NCI-H146 (cell line): ENCODE measurements at regions not wholly inside any gene's neighbourhood (a gene's known extent, or its start where the extent isn't known, plus 50 kb on each side); places are given as distances from the start of the nearest gene placed in this dataset.

Source experiments
- DNase-seq: peaks from one replicate; lab custom pipeline; 2025; lab: John Stamatoyannopoulos, UW

- DNase-seq: no peak
These were observed 146.9 kb downstream of the TFEC start for GRCh38 chr7:115883629-115884028.

GRCh38 chr7:115881476-115881875 lies 149.1 kb downstream of the TFEC start:
- no peak for DNase-seq

- DNase-seq: no peak
These were observed 151.4 kb downstream of the TFEC start for GRCh38 chr7:115879171-115879570.

- no peak for DNase-seq
These were observed 160.8 kb downstream of the TFEC start for GRCh38 chr7:115869801-115870200.

- no peak for DNase-seq
These were observed 161.4 kb downstream of the TFEC start for GRCh38 chr7:115869190-115869589.

GRCh38 chr7:115868369-115868768 lies 162.2 kb downstream of the TFEC start:
- no peak for DNase-seq

GRCh38 chr7:115864082-115864481 lies 166.5 kb downstream of the TFEC start:
- DNase-seq: no peak

- peak; percentile 2 for DNase-seq
These were observed 179.3 kb downstream of the TFEC start for GRCh38 chr7:115851291-115851690.

- no peak for DNase-seq
These were observed 179.8 kb downstream of the TFEC start for GRCh38 chr7:115850774-115851173.

- no peak for DNase-seq
These were observed 185.7 kb downstream of the TFEC start for GRCh38 chr7:115844857-115845256.

- DNase-seq: no peak
These were observed 189.9 kb downstream of the TFEC start for GRCh38 chr7:115840702-115841101.

- no peak for DNase-seq
These were observed 191.7 kb downstream of the TFEC start for GRCh38 chr7:115838829-115839228.

- DNase-seq: no peak
These were observed 199.2 kb downstream of the TFEC start for GRCh38 chr7:115831371-115831770.

- no peak for DNase-seq
These were observed 203.1 kb downstream of the TFEC start for GRCh38 chr7:115827305-115828045.

- no peak for DNase-seq
These were observed 205.0 kb downstream of the TFEC start for GRCh38 chr7:115825456-115826115.

- no peak for DNase-seq
These were observed 207.8 kb downstream of the TFEC start for GRCh38 chr7:115822801-115823200.

GRCh38 chr7:115822380-115822779 lies 208.2 kb downstream of the TFEC start:
- no peak for DNase-seq

- DNase-seq: no peak
These were observed 214.1 kb downstream of the TFEC start for GRCh38 chr7:115816318-115816974.

GRCh38 chr7:115812794-115813193 lies 217.8 kb downstream of the TFEC start:
- DNase-seq: no peak

GRCh38 chr7:115805458-115805857 lies 225.1 kb downstream of the TFEC start:
- DNase-seq: no peak

GRCh38 chr7:115802415-115802814 lies 228.1 kb downstream of the TFEC start:
- DNase-seq: no peak

GRCh38 chr7:115799430-115799829 lies 231.1 kb downstream of the TFEC start:
- no peak for DNase-seq
